Gastrocnemius medialis (tissue), 4 donors: ENCODE measurements at regions not wholly inside any gene's neighbourhood (a gene's known extent, or its start where the extent isn't known, plus 50 kb on each side); places are given as distances from the start of the nearest gene placed in this dataset.

Experiments
- ATAC-seq, 2 donors: fragments of 150-250 bp; one replicate each; pipeline ENCODE4 v1.9.1; 2016
- DNase-seq, 2 donors: peaks; one replicate each; pipeline ENCODE4 v3.0.0-alpha.2; 2019
- H3K27ac ChIP-seq, 4 donors: fragments of 200-600 bp; sonication (generic); 1 replicate in 1 of 4; 2 replicates in 3 of 4; pipeline ENCODE4 v1.5.1; 2016 to 2018; ENCODE audit warnings: mild to moderate bottlenecking in 2 of 4, moderate library complexity in 1 of 4
- H3K27me3 ChIP-seq, 3 donors: fragments of 200-600 bp; sonication (generic) in 2 of 3; 1 replicate in 1 of 3; 2 replicates in 2 of 3; pipeline versions ENCODE4 v1.5.1 to v1.6.0; 2016 to 2019; ENCODE audit warnings: mild to moderate bottlenecking in 1 of 3, moderate library complexity in 1 of 3
- H3K36me3 ChIP-seq, 2 donors: fragments of 200-600 bp; sonication (generic) in 1 of 2; one replicate each; pipeline ENCODE4 v1.5.1; 2017 to 2018
- H3K4me1 ChIP-seq, 2 donors: fragments of 200-600 bp; sonication (generic) in 1 of 2; one replicate each; pipeline ENCODE4 v1.5.1; 2016 to 2017; ENCODE audit warnings: mild to moderate bottlenecking in 2 of 2
- H3K4me3 ChIP-seq, 4 donors: fragments of 200-600 bp; sonication (generic) in 3 of 4; 1 replicate in 1 of 4; 2 replicates in 3 of 4; pipeline ENCODE4 v1.5.1; 2016 to 2019; ENCODE audit warnings: mild to moderate bottlenecking in 2 of 4
- H3K9me3 ChIP-seq, 3 donors: fragments of 200-600 bp; sonication (generic) in 2 of 3; 1 replicate in 1 of 3; 2 replicates in 2 of 3; pipeline ENCODE4 v1.5.1; 2016 to 2019
- POLR2A ChIP-seq, 2 donors: fragments of 450-650 bp; IDR thresholded peaks; one replicate each; pipeline ENCODE4 v1.6.1; 2017; ENCODE audit warnings: antibody characterized with exemption in 2 of 2, mild to moderate bottlenecking in 2 of 2, moderate library complexity in 2 of 2
- in situ Hi-C, 4 donors: fragments of 200-750 bp; cut with MboI; loops; one replicate each; pipeline versions ENCODE4 v1.15.0 to v1.8.0; 2017; ENCODE audit warnings: low sequenced_read_pairs in 4 of 4
- intact Hi-C: fragments of 100-400 bp; cut with DNase I; formaldehyde crosslinking; loops from one replicate; pipeline ENCODE4 v1.15.1; 2023; ENCODE audit warnings: low total_unique reads
- TF ChIP-seq, protein P1 (sequence below), 5 experiments: fragments of 450-650 bp in 3 of 5; fragments of 200-600 bp in 2 of 5; sonication (generic) in 2 of 5; IDR thresholded peaks in 4 of 5; conservative IDR thresholded peaks in 1 of 5; 1 replicate in 4 of 5; 2 replicates in 1 of 5; pipeline ENCODE4 v1.5.1; 2016 to 2019; ENCODE audit warnings: antibody characterized with exemption in 5 of 5, mild to moderate bottlenecking in 3 of 5, moderate library complexity in 3 of 5

DNA sequence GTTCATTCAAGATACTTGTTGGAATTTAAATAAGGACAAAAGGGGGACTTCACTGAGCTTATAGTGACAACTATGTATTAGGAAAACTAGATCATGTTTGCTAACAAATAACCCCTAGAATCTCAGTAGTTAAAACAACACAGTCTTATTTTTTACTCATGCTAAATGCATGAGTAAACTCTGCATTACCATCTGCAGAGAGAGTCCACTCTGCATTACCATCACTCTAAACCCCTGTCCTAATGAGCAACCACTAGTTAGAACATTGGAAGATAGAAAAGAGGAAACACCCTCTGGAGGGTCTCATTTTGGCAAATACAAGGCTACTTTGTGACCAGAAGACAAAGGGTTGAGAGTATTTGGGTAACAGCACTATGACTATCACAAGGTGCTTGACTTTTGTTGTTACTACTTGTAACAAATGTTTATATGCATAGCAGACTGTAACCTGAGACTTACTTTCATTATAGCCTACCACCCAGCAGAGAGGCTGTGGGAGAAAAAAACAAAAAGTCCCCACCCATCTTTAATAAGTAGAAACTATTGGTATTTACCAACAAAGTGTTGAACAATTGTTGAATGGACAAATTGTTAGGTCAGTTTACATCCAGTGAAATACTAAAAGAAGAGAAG is 99.1 kb downstream of the OXSM start:
- DNase-seq: no peak
- ATAC-seq: no peak
- intact Hi-C loops: no loop called here

DNA sequence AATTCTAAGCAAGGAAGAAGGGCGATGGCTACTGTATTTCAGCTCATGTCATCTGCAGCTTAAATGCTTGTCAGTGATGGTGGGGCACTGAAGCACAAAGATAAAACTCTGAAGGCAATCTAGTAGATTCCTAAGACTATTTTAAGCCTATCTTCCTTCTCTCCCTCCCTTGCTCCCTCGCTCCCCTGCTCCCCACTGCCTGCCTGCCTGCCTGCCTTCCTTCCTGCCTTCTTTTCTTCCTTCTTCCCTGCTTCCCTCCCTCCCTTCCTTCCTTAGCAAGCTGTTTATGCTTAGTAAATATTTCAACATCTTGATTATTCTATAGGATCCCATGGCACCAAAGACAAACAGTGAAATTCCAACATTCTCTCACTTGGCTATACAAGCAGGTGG is 99.6 kb downstream of the OXSM start:
- ATAC-seq: no peak
- TF ChIP-seq POLR2A (IDR thresholded peaks at IDR 0.05): no peak
- TF ChIP-seq, protein P1, sequence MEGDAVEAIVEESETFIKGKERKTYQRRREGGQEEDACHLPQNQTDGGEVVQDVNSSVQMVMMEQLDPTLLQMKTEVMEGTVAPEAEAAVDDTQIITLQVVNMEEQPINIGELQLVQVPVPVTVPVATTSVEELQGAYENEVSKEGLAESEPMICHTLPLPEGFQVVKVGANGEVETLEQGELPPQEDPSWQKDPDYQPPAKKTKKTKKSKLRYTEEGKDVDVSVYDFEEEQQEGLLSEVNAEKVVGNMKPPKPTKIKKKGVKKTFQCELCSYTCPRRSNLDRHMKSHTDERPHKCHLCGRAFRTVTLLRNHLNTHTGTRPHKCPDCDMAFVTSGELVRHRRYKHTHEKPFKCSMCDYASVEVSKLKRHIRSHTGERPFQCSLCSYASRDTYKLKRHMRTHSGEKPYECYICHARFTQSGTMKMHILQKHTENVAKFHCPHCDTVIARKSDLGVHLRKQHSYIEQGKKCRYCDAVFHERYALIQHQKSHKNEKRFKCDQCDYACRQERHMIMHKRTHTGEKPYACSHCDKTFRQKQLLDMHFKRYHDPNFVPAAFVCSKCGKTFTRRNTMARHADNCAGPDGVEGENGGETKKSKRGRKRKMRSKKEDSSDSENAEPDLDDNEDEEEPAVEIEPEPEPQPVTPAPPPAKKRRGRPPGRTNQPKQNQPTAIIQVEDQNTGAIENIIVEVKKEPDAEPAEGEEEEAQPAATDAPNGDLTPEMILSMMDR (IDR thresholded peaks at IDR 0.05 in 4 of 5, conservative IDR thresholded peaks at IDR 0.05 in 1 of 5): no peak

More for the DNA sequence above, 99.1 kb downstream of the OXSM start:
- in situ Hi-C loops: no loop called here
- Histone ChIP-seq H3K4me1 (no peaks in the 10 kb centered on the region), H3K36me3 (no peaks in the 10 kb centered on the region), H3K27me3 (no peaks in the 10 kb centered on the region), H3K27ac (no peak overlapping the region), H3K4me3 (no peak overlapping the region), H3K9me3 (no peaks in the 10 kb centered on the region)
- TF ChIP-seq POLR2A (IDR thresholded peaks at IDR 0.05): no peak
- TF ChIP-seq, protein P1 (IDR thresholded peaks at IDR 0.05 in 4 of 5, conservative IDR thresholded peaks at IDR 0.05 in 1 of 5): no peak

DNA sequence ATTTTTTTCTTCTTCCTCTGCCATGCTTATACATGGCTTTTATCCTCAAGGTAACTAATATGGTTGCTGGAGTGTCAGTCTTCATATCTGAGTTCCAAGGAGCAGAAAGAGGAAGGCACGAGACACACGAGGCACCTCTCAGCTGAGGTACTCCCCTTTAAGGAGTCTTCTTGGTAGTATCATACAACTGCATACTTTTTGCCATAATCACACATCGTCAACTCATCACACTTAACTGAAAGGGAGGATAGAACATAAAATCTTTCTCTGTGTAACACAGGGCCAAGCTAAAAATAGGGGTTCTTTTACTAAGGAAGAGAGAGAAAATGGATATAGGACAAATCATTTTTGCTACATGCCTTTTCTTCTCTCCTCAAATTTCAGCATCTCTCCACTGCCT is 104.2 kb downstream of the OXSM start:
- Histone ChIP-seq H3K36me3 (no peaks in the 10 kb centered on the region), H3K27ac (no peak overlapping the region), H3K9me3 (no peaks in the 10 kb centered on the region), H3K4me3 (no peak overlapping the region), H3K4me1 (no peaks in the 10 kb centered on the region), H3K27me3 (no peaks in the 10 kb centered on the region)
- no peak for TF ChIP-seq POLR2A (IDR thresholded peaks at IDR 0.05)
- TF ChIP-seq, protein P1 (IDR thresholded peaks at IDR 0.05 in 4 of 5, conservative IDR thresholded peaks at IDR 0.05 in 1 of 5): no peak
- intact Hi-C loops: no loop called here
- DNase-seq (no peak), ATAC-seq (no peak)
- in situ Hi-C loops: no loop called here

More for the DNA sequence above, 99.6 kb downstream of the OXSM start:
- Histone ChIP-seq H3K4me3 (no peak overlapping the region), H3K27me3 (no peaks in the 10 kb centered on the region), H3K27ac (no peak overlapping the region), H3K9me3 (no peaks in the 10 kb centered on the region), H3K4me1 (no peaks in the 10 kb centered on the region), H3K36me3 (no peaks in the 10 kb centered on the region)
- in situ Hi-C loops: no loop called here
- DNase-seq: no peak
- intact Hi-C loops: no loop called here

DNA sequence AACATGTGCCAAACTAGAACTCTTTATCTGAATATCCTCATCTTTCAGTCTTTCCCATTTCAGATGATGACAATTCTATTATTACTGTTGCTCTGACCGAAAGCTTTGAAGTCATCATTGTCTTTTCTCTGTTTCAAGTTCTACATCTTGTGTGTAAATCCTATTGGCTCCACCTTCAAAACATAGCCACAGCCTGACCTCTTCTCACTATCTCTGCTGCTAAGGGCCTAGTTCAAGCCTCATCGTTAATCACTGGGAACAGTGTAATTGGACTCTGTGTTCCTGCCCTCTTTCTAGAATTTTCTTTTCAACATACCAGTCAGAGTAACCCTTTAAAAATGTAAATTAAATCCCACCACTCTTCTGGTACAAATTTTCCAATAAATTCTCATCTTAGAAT is 105.1 kb downstream of the OXSM start:
- no peak for ATAC-seq
- H3K4me1 ChIP-seq: no peaks in the 10 kb centered on the region
- H3K4me3 ChIP-seq: no peak overlapping the region
- H3K27me3 ChIP-seq: no peaks in the 10 kb centered on the region
- TF ChIP-seq, protein P1 (IDR thresholded peaks at IDR 0.05 in 4 of 5, conservative IDR thresholded peaks at IDR 0.05 in 1 of 5): no peak
- TF ChIP-seq POLR2A (IDR thresholded peaks at IDR 0.05): no peak
- H3K9me3 ChIP-seq: no peaks in the 10 kb centered on the region
- no peaks in the 10 kb centered on the region for H3K36me3 ChIP-seq
- intact Hi-C loops (no loop called here), in situ Hi-C loops (no loop called here)
- H3K27ac ChIP-seq: no peak overlapping the region
- DNase-seq: no peak

DNA sequence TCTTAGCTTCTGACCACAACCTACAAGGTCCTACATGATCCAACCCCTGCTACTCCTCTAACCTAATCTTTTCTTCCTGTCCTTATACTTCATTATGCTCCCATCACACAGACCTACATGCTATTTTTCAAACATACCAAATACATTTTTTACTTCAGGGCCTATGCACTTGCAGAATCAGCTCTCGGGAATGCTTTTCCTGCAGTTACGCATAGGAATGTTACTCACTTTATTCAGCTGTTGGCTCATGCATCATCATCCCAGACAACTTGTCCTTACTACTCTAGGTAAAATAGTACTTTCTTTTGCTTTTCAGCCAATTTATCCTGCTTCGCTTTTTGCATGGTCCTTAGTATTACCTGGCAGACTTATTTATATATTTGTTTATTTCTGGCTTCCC is 105.6 kb downstream of the OXSM start:
- ATAC-seq: no peak
- Histone ChIP-seq H3K27me3 (no peaks in the 10 kb centered on the region), H3K4me3 (no peak overlapping the region), H3K9me3 (no peaks in the 10 kb centered on the region), H3K27ac (no peak overlapping the region), H3K36me3 (no peaks in the 10 kb centered on the region), H3K4me1 (no peaks in the 10 kb centered on the region)
- in situ Hi-C loops: no loop called here
- no peak for TF ChIP-seq POLR2A (IDR thresholded peaks at IDR 0.05)
- TF ChIP-seq, protein P1 (IDR thresholded peaks at IDR 0.05 in 4 of 5, conservative IDR thresholded peaks at IDR 0.05 in 1 of 5): no peak
- DNase-seq: no peak
- intact Hi-C loops: no loop called here
